SU-DHL-6 (cell line): ENCODE measurements at regions not wholly inside any gene's neighbourhood (a gene's known extent, or its start where the extent isn't known, plus 50 kb on each side); places are given as distances from the start of the nearest gene placed in this dataset.

Experiments
- EZH2phosphoT487 ChIP-seq: fragments of 200-600 bp; sonication (generic), shearing (Covaris generic); conservative IDR thresholded peaks from 2 replicates; pipeline ENCODE4 v1.6.1; 2018; ENCODE audit warnings: mild to moderate bottlenecking, antibody characterized with exemption, low read length, moderate library complexity, mixed read lengths
- TF ChIP-seq, protein P1 (sequence below): fragments of 200-600 bp; sonication (generic); IDR thresholded peaks from one replicate; pipeline ENCODE4 v1.5.1; 2017; ENCODE audit warnings: antibody characterized with exemption, mild to moderate bottlenecking, low read length, moderate library complexity; ENCODE audit not compliant: insufficient read depth, poor library complexity, severe bottlenecking

GRCh38 chr12:76187177-76187576, 102.7 kb upstream of the NAP1L1 start:
- TF ChIP-seq, protein P1, sequence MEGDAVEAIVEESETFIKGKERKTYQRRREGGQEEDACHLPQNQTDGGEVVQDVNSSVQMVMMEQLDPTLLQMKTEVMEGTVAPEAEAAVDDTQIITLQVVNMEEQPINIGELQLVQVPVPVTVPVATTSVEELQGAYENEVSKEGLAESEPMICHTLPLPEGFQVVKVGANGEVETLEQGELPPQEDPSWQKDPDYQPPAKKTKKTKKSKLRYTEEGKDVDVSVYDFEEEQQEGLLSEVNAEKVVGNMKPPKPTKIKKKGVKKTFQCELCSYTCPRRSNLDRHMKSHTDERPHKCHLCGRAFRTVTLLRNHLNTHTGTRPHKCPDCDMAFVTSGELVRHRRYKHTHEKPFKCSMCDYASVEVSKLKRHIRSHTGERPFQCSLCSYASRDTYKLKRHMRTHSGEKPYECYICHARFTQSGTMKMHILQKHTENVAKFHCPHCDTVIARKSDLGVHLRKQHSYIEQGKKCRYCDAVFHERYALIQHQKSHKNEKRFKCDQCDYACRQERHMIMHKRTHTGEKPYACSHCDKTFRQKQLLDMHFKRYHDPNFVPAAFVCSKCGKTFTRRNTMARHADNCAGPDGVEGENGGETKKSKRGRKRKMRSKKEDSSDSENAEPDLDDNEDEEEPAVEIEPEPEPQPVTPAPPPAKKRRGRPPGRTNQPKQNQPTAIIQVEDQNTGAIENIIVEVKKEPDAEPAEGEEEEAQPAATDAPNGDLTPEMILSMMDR, result no peak
- TF ChIP-seq EZH2phosphoT487, result no peak
